ENCODE measurements at regions not wholly inside any gene's neighbourhood (a gene's known extent, or its start where the extent isn't known, plus 50 kb on each side); places are given as distances from the start of the nearest gene placed in this dataset.

DNA sequence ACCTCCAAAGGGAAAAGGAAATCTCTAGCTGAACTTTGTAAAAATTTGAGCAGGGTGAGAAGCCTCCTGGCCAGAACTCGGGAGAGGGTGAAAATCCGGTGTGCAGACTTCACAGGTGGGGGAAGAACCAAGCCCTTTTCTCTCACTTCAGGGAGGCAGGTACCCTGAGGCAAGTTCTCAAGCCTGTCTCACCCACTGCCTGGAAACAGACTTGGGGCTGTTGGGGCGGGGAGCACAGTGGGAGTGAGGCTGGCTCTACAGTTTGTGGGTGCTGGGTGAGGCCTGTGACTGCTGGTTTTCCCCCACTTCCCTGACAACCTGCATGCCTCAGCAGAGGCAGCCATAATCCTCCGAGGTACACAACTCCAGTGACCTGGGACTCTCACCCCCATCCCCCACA, 187.1 kb downstream of the KIF4B start:
- TF ChIP-seq, protein P1, sequence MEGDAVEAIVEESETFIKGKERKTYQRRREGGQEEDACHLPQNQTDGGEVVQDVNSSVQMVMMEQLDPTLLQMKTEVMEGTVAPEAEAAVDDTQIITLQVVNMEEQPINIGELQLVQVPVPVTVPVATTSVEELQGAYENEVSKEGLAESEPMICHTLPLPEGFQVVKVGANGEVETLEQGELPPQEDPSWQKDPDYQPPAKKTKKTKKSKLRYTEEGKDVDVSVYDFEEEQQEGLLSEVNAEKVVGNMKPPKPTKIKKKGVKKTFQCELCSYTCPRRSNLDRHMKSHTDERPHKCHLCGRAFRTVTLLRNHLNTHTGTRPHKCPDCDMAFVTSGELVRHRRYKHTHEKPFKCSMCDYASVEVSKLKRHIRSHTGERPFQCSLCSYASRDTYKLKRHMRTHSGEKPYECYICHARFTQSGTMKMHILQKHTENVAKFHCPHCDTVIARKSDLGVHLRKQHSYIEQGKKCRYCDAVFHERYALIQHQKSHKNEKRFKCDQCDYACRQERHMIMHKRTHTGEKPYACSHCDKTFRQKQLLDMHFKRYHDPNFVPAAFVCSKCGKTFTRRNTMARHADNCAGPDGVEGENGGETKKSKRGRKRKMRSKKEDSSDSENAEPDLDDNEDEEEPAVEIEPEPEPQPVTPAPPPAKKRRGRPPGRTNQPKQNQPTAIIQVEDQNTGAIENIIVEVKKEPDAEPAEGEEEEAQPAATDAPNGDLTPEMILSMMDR (IDR thresholded peaks at IDR 0.05), result no peak
- no peak for TF ChIP-seq POLR2A (IDR thresholded peaks at IDR 0.05)
